Activated CD4-positive, alpha-beta T cell treated with anti-CD3 and anti-CD28 coated beads for 4 hours (primary cell): ENCODE measurements at regions not wholly inside any gene's neighbourhood (a gene's known extent, or its start where the extent isn't known, plus 50 kb on each side); places are given as distances from the start of the nearest gene placed in this dataset.

Source experiments
- DNase-seq, 2 donors: peaks; one replicate each; pipeline ENCODE4 v3.0.0-alpha.2; 2020

DNA sequence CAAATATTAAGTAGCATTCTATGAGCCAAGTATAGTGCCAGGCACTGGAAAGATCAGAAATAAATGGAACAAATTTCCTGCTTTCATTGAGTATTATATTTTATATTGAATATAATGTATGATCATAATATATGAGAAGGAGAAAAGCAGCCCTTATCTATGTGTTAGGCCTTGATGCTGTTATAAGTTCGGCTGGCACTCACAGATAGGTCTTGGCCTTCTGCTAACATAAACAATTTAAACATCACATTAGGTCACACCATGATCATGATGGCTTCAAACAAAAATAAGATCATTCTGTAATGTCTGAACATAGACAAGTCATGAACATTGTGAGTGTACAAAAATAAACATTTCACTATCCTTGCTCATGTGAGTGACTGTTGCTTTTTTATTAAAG lies 584.0 kb upstream of the ZNF385D start:
- DNase-seq: no peak

DNA sequence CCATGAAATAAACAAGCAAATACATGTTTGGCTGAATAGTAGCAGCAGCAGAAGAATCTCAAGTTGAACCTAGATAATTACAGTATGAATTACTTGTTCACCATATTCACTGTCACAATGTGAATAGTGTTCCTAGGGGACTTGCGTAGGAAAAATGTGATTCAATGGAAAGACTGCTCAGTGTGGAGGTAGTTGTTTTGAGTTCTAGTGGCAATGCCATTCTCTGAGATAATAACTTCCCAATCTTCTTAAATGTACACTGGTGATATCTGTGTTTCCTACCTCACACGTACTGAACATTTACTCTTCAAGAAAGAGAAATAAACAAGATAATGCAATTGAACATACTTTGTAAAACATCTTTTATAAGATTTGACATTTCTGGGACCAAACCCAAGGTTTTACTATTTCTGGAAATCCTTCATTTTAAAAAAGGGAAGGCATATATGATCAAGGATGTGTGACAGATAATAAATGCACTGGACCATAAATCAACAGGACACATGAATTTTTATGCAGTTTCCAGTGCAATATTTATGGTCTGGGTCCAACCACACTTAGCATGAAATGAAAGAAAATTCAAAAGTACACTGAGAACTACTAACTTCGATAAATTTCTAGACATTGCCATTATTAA lies 598.3 kb upstream of the ZNF385D start:
- DNase-seq: no peak

DNA sequence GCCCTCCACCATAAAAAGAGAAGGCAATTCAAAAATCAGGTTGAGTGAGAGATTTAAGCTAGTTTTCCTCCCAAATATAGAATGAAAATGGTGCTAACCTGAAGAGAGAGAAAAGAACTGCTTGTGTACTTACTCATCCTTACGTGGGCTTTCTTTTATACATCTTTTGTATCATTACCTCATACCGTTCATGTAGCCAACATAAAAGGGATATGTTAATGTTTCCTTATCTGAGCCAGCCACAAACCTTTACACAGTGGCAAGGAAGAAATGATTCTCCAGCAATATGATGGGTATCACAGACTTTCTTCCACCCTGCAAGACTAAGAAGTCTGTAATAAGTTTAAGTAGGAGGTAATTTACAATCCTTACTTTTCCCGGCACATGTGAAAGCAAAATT lies 600.8 kb upstream of the ZNF385D start:
- DNase-seq: no peak

DNA sequence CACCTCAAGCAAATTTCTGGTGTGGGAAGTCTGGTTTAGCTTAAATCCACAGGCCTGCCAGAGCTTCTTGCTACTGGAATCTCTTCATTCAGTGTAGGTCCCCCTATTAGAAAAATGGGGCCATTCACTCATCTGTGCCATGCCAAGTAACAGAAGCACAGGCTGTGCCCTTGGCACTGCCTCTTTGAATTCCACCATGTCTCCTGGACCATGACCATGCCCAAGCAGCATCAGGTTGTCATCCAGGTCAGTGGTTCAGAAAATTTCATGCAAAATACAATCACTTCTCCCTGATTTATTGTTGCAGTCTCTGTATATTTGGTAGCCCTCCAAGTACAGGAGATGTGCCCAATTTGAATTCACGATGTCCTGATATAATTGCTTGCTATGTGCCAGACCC lies 602.1 kb upstream of the ZNF385D start:
- DNase-seq: no peak

DNA sequence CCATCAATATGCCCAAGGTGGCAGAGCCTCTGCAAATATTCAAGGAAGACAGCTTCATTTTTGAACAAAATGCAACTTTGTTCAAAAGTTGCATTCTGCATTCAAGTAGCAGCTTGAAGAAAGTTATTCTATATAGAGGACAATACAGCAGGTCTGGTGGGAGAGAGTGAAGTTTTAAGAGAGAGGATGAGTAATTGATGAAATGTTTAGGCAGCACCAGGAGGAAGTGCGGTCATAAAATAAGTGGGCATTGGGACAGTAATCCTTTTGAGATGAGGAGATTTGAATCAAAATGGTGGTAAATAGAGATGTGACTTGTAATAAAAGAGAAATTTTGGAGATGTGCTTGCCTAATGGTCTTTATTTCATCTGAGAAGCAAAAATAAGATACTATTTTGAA lies 607.3 kb upstream of the ZNF385D start:
- no peak for DNase-seq

DNA sequence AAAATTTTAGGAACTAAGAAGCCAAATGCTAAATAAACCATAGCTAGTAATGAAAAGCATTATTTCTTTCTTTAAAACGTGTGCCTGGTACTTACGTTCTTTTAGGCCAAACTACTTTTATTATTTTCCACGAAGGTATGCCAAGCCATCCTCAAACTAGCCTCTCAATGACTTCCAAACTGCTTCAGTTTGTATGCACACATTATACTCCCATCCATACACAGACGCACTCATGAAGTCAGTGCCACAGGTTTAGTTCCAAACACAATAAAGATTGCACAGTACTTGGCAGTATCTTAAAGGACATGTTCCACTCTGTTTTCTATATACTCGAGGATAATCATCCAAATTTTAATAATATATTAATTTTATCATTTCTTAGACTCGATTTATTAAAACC lies 609.2 kb upstream of the ZNF385D start:
- no peak for DNase-seq

DNA sequence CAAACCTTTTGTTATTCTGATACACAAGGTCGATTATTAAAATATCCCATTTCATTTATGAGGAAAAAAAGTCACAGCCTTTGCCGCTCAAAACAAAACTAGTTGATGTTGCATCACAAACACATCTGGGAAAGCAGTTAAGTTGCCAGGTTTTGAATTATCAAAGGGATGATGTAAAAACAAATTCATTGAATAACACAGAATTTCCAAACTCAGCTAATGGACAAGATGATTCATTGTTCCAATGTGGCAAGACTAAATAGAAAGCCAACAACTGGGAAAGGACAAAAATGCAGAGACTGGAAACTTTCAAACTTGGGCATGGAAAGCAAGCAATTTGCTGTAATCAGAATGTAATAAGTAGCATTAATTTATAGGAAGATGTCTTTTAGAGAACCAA lies 610.0 kb upstream of the ZNF385D start:
- DNase-seq: no peak

DNA sequence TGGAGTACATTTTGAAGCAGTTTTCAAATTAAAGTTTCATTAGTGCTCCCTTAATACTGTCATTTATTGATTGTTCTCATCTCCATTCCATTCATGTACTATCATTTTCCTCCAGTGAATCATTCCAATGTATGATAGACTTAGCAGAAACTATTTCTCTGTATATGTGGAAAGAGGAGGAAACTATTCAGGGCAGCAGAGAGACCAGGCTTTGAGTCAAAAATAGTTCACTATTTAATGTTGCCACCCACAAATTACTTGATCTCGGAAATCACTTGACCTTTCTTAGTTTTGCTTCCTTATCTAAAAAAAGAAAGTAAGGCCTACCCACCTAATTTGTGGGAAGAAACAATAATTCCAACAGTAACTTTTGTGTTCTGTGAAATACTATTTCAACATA lies 610.5 kb upstream of the ZNF385D start:
- DNase-seq: no peak

DNA sequence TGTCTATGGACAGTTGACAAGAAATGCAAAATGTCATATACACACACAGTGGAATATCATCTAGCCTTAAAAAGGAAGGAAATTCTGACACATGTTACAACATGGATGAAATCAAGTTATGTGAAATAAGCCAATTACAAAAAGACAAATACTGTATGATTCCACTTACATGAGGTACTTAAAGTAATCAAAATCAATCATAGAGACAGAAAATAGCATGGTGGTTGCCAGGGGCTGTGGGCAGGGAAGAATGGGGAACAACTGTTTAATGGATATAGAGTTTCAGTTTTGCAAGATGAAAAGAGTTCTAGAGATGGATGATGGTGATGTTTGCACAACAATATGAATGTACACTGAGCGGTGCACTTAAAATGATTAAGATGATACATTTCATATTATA lies 613.8 kb upstream of the ZNF385D start:
- no peak for DNase-seq

DNA sequence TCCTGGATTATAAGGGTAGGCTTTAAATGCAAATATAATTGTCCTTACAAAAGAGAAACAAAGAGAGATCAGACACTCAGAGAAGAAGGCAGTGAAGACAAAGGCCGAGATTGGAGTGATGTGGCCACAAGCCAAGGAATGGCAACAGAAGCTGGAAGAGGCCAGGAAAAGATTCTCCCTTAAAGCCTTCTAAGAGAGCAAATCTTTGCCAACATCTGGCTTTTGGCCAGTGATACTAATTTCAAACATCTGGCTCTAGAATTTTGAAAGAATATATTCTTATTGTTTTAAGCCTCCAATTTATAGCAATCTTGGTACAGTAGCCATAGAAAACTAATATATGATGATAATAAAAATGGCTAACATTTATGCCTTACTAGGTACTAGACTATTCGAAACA lies 615.8 kb upstream of the ZNF385D start:
- no peak for DNase-seq

DNA sequence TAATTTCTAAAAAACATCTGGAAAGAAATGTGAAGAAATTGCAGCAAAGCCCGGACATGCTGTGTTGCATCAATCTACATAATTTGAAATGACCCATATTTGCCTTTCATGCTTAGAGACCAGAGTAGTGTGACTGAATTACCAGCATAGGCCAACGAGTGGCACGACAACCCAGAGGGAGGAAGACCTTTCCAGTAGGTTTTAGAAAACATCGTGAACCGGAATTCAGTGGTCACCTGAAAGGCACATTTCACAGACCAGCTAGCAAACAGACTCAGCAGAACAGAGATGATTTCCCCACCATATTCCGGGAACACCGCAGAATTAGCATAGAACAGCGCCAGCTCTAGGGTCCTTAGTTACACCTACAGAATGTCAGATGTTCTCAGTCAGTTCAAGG lies 620.0 kb upstream of the ZNF385D start:
- DNase-seq: no peak

DNA sequence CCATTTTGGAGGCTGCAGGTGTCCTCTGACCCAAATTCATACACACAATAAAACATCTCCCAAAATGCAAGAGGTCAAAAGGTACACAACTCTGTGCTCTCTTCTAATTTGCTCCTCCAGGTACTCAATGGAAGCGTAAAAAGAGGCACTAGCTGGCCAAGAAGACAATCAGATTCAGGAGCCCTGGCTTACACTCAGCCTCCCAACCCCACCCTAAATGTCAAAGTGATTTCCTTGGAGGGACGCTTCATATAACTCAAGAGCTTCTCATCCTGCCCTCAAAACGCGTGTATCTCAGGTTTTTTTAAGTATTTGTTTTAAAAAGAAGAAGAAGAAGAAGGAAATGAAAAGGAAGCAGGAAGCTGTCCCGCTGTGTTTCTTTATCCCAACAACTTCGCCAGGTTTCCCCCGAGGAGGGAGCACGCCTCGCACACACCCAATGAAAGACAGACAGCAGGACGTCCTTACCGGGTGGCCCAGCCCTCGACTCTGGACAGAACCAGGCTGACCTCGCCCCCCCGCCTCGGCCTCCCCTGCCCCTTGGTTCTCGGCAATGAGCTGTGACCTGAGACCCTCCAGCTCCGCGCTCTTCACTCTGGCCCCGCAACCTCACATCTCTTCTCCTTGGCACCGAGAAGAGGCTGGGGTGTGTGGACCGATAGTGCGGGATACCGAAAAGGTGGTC lies 620.7 kb upstream of the ZNF385D start:
- no peak for DNase-seq

DNA sequence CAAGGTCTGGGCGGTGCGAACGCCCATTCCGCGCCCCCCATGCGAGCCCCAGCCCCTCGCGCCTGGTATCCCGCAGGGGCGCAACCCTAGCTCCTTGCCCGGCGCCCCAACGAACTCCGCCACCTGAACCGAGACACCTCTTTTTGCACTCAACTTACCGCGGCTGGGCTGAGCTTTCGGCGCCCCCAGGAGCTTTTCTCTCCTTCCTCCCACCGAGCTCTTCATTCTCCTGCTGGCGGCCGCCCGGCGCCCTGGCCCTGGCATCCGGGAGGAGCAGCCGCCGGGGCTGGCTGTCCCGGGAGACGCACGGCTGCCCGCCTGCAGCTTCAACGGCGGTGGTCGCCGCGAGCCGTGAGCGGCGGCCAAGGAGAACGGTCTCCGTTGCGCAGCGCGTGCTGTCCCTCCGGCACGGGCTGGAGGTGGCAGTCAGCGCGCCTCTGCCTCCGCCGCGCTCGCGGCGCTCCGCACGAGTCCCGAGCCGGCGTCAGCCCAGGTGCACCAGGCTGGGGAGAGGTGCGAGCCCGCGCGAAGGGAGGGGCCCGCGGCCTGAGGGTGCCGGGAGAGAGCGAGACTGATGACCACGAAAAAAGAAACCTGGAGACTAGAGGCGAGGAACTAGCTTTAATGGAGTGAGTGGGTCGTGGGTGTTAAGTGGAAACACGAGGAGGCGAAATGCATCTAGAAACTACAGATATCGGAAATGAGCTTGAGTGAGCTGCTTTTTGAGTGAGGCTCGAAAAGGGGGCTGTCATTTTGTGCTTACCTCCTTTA lies 621.5 kb upstream of the ZNF385D start:
- no peak for DNase-seq

DNA sequence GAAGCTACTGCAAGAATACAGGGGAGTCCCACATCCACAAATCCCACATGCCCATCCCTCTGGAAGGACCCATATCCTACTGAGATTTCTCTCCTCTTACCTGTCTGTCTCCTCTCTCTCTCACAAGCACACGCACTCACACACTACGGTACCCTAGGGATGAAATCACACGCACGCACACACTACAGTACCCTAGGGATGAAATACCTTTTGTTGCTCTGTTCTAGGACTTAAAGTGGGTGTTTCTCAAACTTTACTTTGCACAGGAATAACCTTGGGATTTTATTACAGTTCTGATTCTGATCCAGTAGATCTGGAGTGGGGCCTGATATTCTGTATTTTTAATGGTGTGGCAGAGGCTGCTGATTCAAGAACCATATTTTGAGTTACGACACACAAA lies 622.2 kb upstream of the ZNF385D start:
- DNase-seq: no peak

DNA sequence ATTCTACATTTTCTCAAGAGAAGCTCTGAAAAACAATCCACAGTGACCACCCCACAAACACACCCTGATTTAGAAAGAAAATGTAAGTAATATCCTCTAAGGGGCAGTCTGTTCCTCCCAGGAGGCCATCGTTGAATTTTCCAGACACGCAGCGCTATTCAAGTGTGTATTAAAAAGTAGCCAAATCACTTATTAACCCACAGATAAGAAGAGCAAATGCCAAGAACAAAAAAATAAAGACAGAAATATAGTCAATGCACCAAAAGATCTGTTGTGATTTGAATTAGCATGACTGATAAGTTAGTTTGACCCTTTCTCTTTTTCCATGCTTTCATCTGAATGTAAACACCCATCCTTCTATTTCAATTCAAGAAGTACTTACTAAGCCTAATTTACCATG lies 622.8 kb upstream of the ZNF385D start:
- no peak for DNase-seq

DNA sequence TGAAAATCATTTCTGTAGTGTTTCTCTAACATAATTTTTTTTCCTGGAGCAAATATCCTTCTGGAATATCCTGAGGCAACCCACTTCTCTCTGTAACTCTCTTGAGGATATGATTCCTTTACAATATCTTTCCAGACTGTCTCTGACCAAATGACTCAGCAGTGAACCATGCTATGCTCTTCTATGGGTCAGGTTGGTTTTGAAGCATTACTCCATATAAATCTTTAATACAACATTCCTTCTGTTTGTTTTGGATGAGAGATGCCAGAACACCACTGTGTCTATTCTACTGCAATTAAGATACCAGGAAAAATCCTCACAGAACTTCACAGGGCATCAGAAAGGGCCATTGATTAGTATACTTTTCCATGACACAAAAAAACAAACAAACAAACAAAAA lies 626.4 kb upstream of the ZNF385D start:
- DNase-seq: no peak

DNA sequence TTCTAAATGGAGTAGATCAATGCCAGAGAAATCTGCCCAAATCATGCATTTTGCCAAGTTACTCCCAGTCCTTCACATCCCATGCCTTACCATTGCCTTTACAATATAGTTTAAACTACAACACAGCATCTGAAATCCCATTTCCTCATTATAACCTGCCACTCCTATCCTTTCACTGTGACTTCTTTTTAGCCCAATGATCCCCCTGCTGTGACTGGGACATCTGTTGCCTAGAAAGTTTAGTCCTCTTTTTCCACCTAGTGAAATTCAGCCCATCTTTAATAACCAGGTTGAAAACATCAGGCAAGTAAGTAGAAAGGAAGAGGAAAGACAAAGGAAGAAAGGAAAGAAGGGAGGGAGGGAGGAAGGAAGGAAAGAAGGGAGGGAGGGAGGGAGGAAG lies 627.9 kb upstream of the ZNF385D start:
- no peak for DNase-seq

DNA sequence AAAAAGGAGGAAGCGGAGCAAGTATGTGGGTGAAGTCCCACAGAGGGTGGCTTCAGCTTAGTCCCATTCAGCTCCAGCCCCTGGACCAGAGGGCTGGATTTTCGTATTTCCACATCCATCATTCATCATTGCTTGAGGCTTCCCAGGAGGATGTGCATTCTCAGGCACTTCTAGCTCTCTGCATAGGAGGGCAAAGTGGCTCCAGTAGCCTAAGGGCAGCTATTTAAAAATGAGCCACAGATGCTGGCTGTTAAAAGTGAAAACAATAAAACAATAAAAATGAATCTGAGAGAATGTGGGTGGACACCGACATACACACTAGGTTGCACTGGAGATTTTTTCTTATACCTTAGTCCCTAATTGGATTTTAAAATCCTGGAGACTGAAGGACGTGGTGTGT lies 629.2 kb upstream of the ZNF385D start:
- no peak for DNase-seq

DNA sequence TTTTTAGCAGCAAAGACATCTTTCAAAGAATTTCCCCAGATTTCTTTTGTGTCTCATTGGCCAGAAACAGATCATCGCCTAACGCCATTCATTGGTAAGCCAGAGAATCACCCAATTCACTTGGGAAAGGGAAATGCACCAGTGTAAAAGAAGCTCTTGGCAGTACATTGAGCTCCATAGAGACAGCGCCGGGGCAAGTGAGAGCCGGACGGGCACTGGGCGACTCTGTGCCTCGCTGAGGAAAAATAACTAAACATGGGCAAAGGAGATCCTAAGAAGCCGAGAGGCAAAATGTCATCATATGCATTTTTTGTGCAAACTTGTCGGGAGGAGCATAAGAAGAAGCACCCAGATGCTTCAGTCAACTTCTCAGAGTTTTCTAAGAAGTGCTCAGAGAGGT lies 630.6 kb upstream of the ZNF385D start:
- DNase-seq: peak in 1 of 2 donors; percentile 7

DNA sequence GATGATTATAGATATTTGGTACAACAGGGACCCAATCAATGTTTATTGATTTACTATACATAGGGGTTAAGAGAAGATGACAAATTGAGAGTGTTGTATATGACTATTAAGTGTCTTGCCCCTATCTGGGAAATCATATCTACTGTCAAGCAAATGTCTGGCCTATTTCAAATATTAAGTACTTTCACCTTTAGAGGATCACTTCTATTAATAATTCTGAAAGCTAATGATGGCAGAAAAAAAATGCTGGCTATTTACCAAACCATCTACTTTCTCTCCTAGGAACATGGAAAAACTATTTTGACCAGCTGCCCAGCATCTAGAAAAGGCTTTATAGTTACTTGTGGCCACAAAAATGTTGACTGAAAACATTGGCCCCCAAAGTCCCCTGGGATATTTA lies 632.3 kb upstream of the ZNF385D start:
- no peak for DNase-seq

DNA sequence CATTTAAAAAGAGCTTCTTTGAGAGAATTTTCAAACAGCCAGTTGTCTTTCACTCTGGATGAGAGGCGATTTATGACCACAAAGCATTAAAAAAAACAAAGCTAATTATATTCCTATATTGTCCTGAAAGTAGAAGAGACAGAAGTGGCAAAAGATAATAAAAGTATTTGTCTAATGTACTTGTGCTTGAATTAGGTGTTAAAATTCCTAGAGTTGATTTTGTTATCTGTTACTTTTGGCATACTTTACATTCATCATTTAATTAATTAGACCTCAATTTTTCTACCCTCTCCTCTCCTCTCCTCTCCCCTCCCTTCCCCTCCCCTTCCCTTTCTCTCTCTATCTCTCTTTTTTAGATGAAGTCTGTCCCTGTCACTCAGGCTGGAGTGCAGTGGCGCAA lies 635.1 kb upstream of the ZNF385D start:
- no peak for DNase-seq

DNA sequence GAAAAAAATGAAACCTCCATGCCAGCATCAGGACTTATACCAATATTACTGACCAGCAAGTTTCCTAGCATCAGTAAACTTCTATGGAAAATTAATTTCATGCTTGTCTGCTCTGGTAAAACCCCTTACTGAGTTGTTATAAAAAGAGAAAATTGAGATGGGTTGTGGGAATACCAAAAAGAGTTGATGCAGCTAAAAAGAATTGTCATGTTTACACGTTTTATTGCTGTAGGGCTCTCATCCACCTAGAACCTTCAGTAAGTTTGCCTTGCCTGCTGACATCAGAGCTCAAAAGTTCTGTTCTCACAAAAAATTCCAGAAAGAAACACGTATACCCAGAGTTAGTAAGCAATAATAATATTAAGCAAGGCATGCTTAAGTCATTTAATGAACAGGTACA lies 641.3 kb upstream of the ZNF385D start:
- no peak for DNase-seq

DNA sequence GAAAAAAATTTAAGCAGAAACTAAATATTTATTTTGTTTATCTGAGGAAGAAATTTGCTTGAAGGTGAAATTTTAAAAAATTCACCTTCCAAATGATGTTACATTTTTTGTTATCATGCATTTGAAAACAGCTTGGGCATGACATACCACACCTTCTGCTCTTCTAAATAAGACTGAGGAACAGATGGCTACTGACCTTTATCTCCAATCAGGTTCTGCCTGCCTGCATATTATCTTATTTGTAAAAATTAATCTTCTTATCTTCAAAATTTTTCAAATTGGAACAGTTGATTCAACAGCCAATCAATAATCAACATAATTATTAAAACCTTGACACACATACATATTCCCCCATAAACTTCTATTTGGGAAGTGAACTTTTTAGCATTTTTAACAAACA lies 641.8 kb upstream of the ZNF385D start:
- DNase-seq: no peak

DNA sequence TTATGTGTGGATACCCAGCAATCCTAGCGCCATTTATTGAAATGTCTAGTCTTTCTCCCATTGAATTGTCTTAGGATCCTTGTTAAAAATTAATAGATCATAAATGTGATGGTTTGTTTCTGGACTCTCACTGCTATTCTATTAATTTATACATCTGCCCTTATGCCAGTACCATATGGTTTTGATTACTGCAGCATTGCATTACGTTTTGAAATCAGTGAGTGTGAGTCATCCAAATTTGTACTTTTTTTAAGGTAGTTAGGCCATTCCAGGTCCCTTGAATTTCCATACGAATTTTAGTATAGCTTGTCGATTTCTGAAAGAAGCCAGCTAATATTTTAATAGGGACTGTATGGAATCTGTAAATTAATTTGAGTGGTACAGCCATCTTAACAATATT lies 648.6 kb upstream of the ZNF385D start:
- DNase-seq: no peak

DNA sequence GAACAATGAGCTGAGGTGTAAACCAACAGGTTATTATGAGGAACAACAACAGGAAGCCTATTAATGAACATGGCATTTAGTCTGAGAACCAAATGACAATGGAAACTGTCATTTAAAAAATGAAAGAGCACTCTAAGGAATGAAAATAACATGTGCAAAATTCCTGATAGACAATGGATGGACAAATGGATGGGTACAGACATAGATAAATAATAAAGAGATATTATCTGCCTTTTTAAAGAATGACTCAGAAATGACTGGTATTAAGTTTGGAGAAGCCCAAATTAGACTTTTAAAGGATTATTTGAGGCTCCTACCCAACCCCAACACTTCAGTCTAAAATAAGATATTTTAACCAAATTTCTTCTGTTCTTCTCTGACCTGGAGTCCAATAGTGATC lies 650.5 kb upstream of the ZNF385D start:
- DNase-seq: no peak
